ENCODE measurements at regions not wholly inside any gene's neighbourhood (a gene's known extent, or its start where the extent isn't known, plus 50 kb on each side); places are given as distances from the start of the nearest gene placed in this dataset.
A peak's percentile ranks its signal among the peaks of the same experiment; 100 is the strongest.

GRCh38 chr12:5110345-5110744 lies 66.7 kb downstream of the KCNA5 start:
- no peak for TF ChIP-seq CTCF (IDR thresholded peaks at IDR 0.05)
- TF ChIP-seq ZFX (IDR thresholded peaks at IDR 0.05; ENCODE audit: borderline replicate concordance): no peak
- H3K27ac ChIP-seq: no peak overlapping the region

DNA sequence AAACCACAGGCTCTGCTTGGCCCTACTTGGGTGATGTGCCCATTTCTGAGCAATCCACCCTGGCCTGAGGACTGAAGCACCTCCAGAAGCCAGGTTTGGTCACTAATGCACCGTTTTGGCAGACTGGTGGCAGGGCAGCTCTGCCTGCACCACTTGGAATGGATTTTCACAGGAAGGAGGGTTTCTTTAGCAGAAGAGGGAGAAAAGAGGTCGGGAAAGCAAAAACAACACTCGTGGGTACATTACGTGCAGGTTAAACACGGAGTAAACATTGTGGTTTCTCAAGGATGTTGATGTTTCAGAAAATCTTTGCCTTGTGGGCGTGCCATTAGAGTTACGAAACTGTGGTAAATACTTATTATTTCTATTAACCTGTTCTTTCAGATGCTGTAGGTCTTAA lies 70.8 kb downstream of the KCNA5 start:
- H3K27ac ChIP-seq: no peak overlapping the region
- TF ChIP-seq CTCF (IDR thresholded peaks at IDR 0.05): no peak
- TF ChIP-seq ZFX (IDR thresholded peaks at IDR 0.05; ENCODE audit: borderline replicate concordance): no peak

- H3K27ac ChIP-seq: peak overlapping the region; percentile 74
These were observed 78.1 kb downstream of the KCNA5 start for GRCh38 chr12:5121784-5122183.

- H3K27ac ChIP-seq: peak overlapping the region; percentile 74
These were observed 78.7 kb downstream of the KCNA5 start for GRCh38 chr12:5122256-5122831.

GRCh38 chr12:5123921-5124320 lies 80.2 kb downstream of the KCNA5 start:
- no peak for TF ChIP-seq ZFX (IDR thresholded peaks at IDR 0.05; ENCODE audit: borderline replicate concordance)
- TF ChIP-seq CTCF (IDR thresholded peaks at IDR 0.05): no peak
- H3K27ac ChIP-seq: no peak overlapping the region

DNA sequence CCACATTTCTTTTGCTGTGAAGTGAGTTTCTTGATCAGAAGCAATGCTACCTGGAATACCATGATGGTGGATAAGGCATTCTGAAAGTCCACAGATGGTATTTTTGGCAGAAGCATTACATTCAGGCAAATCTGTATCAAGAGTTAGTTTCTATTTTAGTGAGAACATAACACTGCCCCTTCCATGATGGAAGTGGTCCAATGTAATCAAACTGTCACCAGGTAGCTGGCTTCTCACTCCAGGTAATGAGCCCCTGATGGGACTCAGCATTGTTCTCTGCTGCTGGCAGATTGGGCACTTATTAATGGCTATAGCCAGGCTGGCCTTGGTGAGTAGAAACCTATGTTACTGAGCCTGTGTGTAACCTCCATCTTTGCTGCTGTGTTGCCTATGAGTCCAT lies 80.7 kb downstream of the KCNA5 start:
- no peak for TF ChIP-seq ZFX (IDR thresholded peaks at IDR 0.05; ENCODE audit: borderline replicate concordance)
- no peak for TF ChIP-seq CTCF (IDR thresholded peaks at IDR 0.05)
- H3K27ac ChIP-seq: no peak overlapping the region

- no peak overlapping the region for H3K27ac ChIP-seq
- TF ChIP-seq CTCF (IDR thresholded peaks at IDR 0.05): no peak
- TF ChIP-seq ZFX (IDR thresholded peaks at IDR 0.05; ENCODE audit: borderline replicate concordance): no peak
These were observed 91.3 kb downstream of the KCNA5 start for GRCh38 chr12:5134861-5135525.

DNA sequence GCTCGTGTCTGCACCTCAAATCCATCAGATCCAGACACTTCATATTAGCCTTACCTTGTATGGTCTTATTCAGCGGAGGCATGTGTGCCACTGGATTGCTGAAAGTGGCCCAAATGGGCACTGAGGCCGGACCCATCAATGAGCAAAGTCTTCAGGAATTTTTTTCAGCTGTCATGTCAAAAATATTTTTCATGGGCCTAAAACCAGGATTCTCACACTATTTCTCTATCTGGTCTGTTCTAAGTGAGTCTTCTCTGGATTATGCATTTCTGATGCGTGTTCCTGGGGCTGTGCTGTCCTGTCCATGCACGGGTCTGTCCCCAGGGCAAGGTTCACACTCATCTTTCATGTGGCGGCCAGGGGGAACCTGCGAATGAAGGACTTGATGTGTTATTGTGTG lies 94.6 kb downstream of the KCNA5 start:
- H3K27ac ChIP-seq: no peak overlapping the region
- TF ChIP-seq ZFX (IDR thresholded peaks at IDR 0.05; ENCODE audit: borderline replicate concordance) (no peak), CTCF (IDR thresholded peaks at IDR 0.05) (no peak)
